ENCODE measurements at regions not wholly inside any gene's neighbourhood (a gene's known extent, or its start where the extent isn't known, plus 50 kb on each side); places are given as distances from the start of the nearest gene placed in this dataset.
A peak's percentile ranks its signal among the peaks of the same experiment; 100 is the strongest.
"Not testable (repeated sequence)": the region's sequence is repeated elsewhere in the genome, so short reads cannot be mapped to it uniquely, and the experiment has no call there.

GRCh38 chr6:72457738-72458137 lies 164.1 kb upstream of the KCNQ5 start:
- DNase-seq: no peak

- DNase-seq: no peak
Observed at GRCh38 chr6:72458521-72458920, 163.3 kb upstream of the KCNQ5 start.

GRCh38 chr6:72461144-72461543 lies 160.7 kb upstream of the KCNQ5 start:
- no peak for DNase-seq

- no peak for DNase-seq
Observed at GRCh38 chr6:72464246-72464645, 157.6 kb upstream of the KCNQ5 start.

- DNase-seq: no peak
Observed at GRCh38 chr6:72464791-72465691, 156.8 kb upstream of the KCNQ5 start.

- DNase-seq: no peak
Observed at GRCh38 chr6:72466471-72466870, 155.4 kb upstream of the KCNQ5 start.

GRCh38 chr6:72466971-72467566 lies 154.8 kb upstream of the KCNQ5 start:
- no peak for DNase-seq

- DNase-seq: not testable (repeated sequence)
Observed at GRCh38 chr6:72469406-72469983, 152.4 kb upstream of the KCNQ5 start.

GRCh38 chr6:72476051-72476450 lies 145.8 kb upstream of the KCNQ5 start:
- no peak for DNase-seq

GRCh38 chr6:72476646-72477045 lies 145.2 kb upstream of the KCNQ5 start:
- DNase-seq: no peak

GRCh38 chr6:72495441-72495840 lies 126.4 kb upstream of the KCNQ5 start:
- no peak for DNase-seq

GRCh38 chr6:72497186-72497585 lies 124.7 kb upstream of the KCNQ5 start:
- no peak for DNase-seq

GRCh38 chr6:72500669-72501068 lies 121.2 kb upstream of the KCNQ5 start:
- DNase-seq: no peak

GRCh38 chr6:72504406-72504805 lies 117.5 kb upstream of the KCNQ5 start:
- DNase-seq: no peak

- no peak for DNase-seq
Observed at GRCh38 chr6:72505446-72505845, 116.4 kb upstream of the KCNQ5 start.

GRCh38 chr6:72519871-72520270 lies 102.0 kb upstream of the KCNQ5 start:
- no peak for DNase-seq

- DNase-seq: no peak
Observed at GRCh38 chr6:72521684-72522083, 100.2 kb upstream of the KCNQ5 start.

- no peak for DNase-seq
Observed at GRCh38 chr6:72522735-72523141, 99.1 kb upstream of the KCNQ5 start.

GRCh38 chr6:72524011-72524645 lies 97.7 kb upstream of the KCNQ5 start:
- no peak for DNase-seq

GRCh38 chr6:72525821-72526510 lies 95.9 kb upstream of the KCNQ5 start:
- no peak for DNase-seq

GRCh38 chr6:72530152-72530551 lies 91.7 kb upstream of the KCNQ5 start:
- DNase-seq: peak; percentile 6

GRCh38 chr6:72530750-72531149 lies 91.1 kb upstream of the KCNQ5 start:
- DNase-seq: no peak

GRCh38 chr6:72533606-72534005 lies 88.3 kb upstream of the KCNQ5 start:
- DNase-seq: no peak

All from MV-4-11 (cell line).